ENCODE measurements at regions not wholly inside any gene's neighbourhood (a gene's known extent, or its start where the extent isn't known, plus 50 kb on each side); places are given as distances from the start of the nearest gene placed in this dataset.

- DNase-seq (ENCODE audit: extremely low read depth, low read depth), result no peak
These were observed 234.8 kb upstream of the SPTLC3 start for GRCh38 chr20:12773936-12774335.

- no peak for DNase-seq (ENCODE audit: extremely low read depth, low read depth)
These were observed 233.7 kb upstream of the SPTLC3 start for GRCh38 chr20:12775041-12775440.

GRCh38 chr20:12777016-12777415, 231.8 kb upstream of the SPTLC3 start:
- DNase-seq (ENCODE audit: extremely low read depth, low read depth), result no peak

- DNase-seq (ENCODE audit: extremely low read depth, low read depth), result no peak
These were observed 222.5 kb upstream of the SPTLC3 start for GRCh38 chr20:12786276-12786675.

GRCh38 chr20:12788632-12789299, 220.0 kb upstream of the SPTLC3 start:
- DNase-seq (ENCODE audit: extremely low read depth, low read depth), result no peak

GRCh38 chr20:12790859-12791258, 217.9 kb upstream of the SPTLC3 start:
- no peak for DNase-seq (ENCODE audit: extremely low read depth, low read depth)

- no peak for DNase-seq (ENCODE audit: extremely low read depth, low read depth)
These were observed 210.5 kb upstream of the SPTLC3 start for GRCh38 chr20:12798286-12798685.

GRCh38 chr20:12808006-12808567, 200.7 kb upstream of the SPTLC3 start:
- DNase-seq (ENCODE audit: extremely low read depth, low read depth), result no peak

- no peak for DNase-seq (ENCODE audit: extremely low read depth, low read depth)
These were observed 193.5 kb upstream of the SPTLC3 start for GRCh38 chr20:12815231-12815768.

- DNase-seq (ENCODE audit: extremely low read depth, low read depth), result no peak
These were observed 192.9 kb upstream of the SPTLC3 start for GRCh38 chr20:12815778-12816408.

- no peak for DNase-seq (ENCODE audit: extremely low read depth, low read depth)
These were observed 187.5 kb upstream of the SPTLC3 start for GRCh38 chr20:12821249-12821648.

GRCh38 chr20:12823734-12824133, 185.0 kb upstream of the SPTLC3 start:
- no peak for DNase-seq (ENCODE audit: extremely low read depth, low read depth)

- no peak for DNase-seq (ENCODE audit: extremely low read depth, low read depth)
These were observed 184.2 kb upstream of the SPTLC3 start for GRCh38 chr20:12824328-12825225.

- DNase-seq (ENCODE audit: extremely low read depth, low read depth), result no peak
These were observed 183.6 kb upstream of the SPTLC3 start for GRCh38 chr20:12825226-12825595.

GRCh38 chr20:12827816-12828385, 180.9 kb upstream of the SPTLC3 start:
- no peak for DNase-seq (ENCODE audit: extremely low read depth, low read depth)

GRCh38 chr20:12829170-12829569, 179.6 kb upstream of the SPTLC3 start:
- DNase-seq (ENCODE audit: extremely low read depth, low read depth), result no peak

GRCh38 chr20:12833861-12834260, 174.9 kb upstream of the SPTLC3 start:
- DNase-seq (ENCODE audit: extremely low read depth, low read depth), result no peak

- DNase-seq (ENCODE audit: extremely low read depth, low read depth), result no peak
These were observed 172.8 kb upstream of the SPTLC3 start for GRCh38 chr20:12835999-12836398.

- no peak for DNase-seq (ENCODE audit: extremely low read depth, low read depth)
These were observed 171.1 kb upstream of the SPTLC3 start for GRCh38 chr20:12837646-12838045.

GRCh38 chr20:12838261-12838866, 170.4 kb upstream of the SPTLC3 start:
- no peak for DNase-seq (ENCODE audit: extremely low read depth, low read depth)

Data from NCI-H460 (cell line).